Small intestine (tissue), 7 donors: ENCODE measurements at regions not wholly inside any gene's neighbourhood (a gene's known extent, or its start where the extent isn't known, plus 50 kb on each side); places are given as distances from the start of the nearest gene placed in this dataset.

Experiments used
- DNase-seq, 2 donors: peaks; one replicate each; pipeline versions ENCODE4 v3.0.0 to v3.0.0-alpha.2; 2013
- FAIRE-seq: peaks from 2 replicates; lab custom pipeline; 2012; peaks lifted over from hg19 to GRCh38; lab: Jason Lieb, UNC
- H3K27ac ChIP-seq, 3 donors: one replicate each; pipeline ENCODE4 v1.5.1; 2013; ENCODE audit warnings: low read length in 2 of 3, mild to moderate bottlenecking in 2 of 3, control low read depth in 1 of 3, inconsistent platforms in 1 of 3, low read depth in 1 of 3, moderate library complexity in 1 of 3
- H3K27me3 ChIP-seq, 3 donors: one replicate each; pipeline ENCODE4 v1.6.1; 2013; ENCODE audit warnings: low read length in 3 of 3, inconsistent platforms in 1 of 3; ENCODE audit not compliant: control insufficient read depth in 3 of 3, insufficient read depth in 3 of 3
- H3K36me3 ChIP-seq, 3 donors: one replicate each; pipeline ENCODE4 v1.6.1; 2013; ENCODE audit warnings: low read length in 3 of 3, inconsistent platforms in 1 of 3, low read depth in 1 of 3, mild to moderate bottlenecking in 1 of 3, moderate library complexity in 1 of 3; ENCODE audit not compliant: control insufficient read depth in 3 of 3, insufficient read depth in 2 of 3
- H3K4me1 ChIP-seq, 3 donors: one replicate each; pipeline ENCODE4 v1.6.1; 2013; ENCODE audit warnings: low read length in 2 of 3, inconsistent platforms in 1 of 3, low read depth in 1 of 3, mild to moderate bottlenecking in 1 of 3, moderate library complexity in 1 of 3; ENCODE audit not compliant: control insufficient read depth in 3 of 3, insufficient read depth in 2 of 3
- H3K4me3 ChIP-seq, 3 donors: one replicate each; pipeline ENCODE4 v1.5.1; 2013; ENCODE audit warnings: low read length in 3 of 3, control low read depth in 1 of 3, inconsistent platforms in 1 of 3, low read depth in 1 of 3, mild to moderate bottlenecking in 1 of 3, moderate library complexity in 1 of 3
- H3K9me3 ChIP-seq, 2 donors: one replicate each; pipeline ENCODE4 v1.6.1; 2013; ENCODE audit warnings: low read depth in 1 of 2, low read length in 1 of 2; ENCODE audit not compliant: control insufficient read depth in 2 of 2, insufficient read depth in 1 of 2
- WGBS, 3 donors: extraction: QIAGEN DNeasy Blood & Tissue Kit; methylation state at CpG; one replicate each; pipeline ENCODE4 v1.1.7; 2013; 5-methylcytosine and 5-hydroxymethylcytosine counted together
- donor health status: healthy with polysubstance abuse.
- donor health status: control.
- donor health status: control.
- donor health status: Bipolar disorder and iron deficiency.
- donor health status: healthy.

DNA sequence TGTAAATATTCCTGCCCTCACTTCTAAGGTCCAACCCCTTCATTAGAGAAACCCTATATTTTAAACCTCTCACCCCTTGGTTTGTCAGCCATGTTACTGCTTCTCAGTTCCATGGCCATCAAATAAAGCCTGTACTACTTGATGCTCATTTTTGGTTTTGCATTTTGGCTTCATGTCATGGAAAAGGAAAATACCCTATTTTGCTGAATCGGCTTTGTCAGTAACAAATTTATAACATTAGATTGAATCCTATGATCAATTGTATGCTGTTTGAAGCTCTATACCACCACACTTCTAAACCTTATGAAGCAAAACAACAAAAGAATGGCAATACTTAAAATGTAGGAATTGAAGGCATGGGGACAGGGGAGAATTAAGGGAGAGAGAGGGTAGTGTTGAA lies 333.1 kb downstream of the ETV1 start:
- Histone ChIP-seq H3K9me3 (no peaks in the 10 kb centered on the region), H3K27ac (no peak overlapping the region), H3K36me3 (no peaks in the 10 kb centered on the region), H3K4me3 (no peak overlapping the region), H3K4me1 (no peaks in the 10 kb centered on the region), H3K27me3 (no peaks in the 10 kb centered on the region)
- no peak for DNase-seq
- 64 to 96% (median 90%) methylated on average over 1 of the region's 1 CpG for WGBS, 3 donors
- no peak for FAIRE-seq

DNA sequence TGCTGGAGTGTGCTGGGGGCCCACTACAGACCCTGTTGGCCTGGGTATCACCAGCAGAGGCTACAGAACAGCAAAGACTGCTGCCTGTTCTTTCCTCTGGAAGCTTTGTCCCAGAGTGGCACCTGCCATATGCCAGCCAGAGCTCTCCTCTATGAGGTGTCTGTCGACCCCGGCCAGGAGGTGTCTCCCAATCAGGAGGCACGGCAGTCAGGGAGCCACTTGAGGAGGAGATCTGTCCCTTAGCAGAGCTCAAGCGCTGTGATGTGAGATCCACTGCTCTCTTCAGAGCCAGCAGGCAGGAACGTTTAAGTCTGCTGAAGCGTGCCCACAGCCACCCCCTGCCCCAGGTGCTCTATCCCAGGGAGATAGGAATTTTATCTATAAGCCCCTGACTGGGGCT lies 316.2 kb downstream of the ETV1 start:
- WGBS, 3 donors, result 73 to 83% (median 77%) methylated on average over 6 of the region's 6 CpGs
- Histone ChIP-seq H3K27me3 (no peaks in the 10 kb centered on the region), H3K27ac (no peak overlapping the region), H3K9me3 (peaks cover 0 to 11% of the 10 kb centered on the region in 2 donors), H3K4me1 (no peaks in the 10 kb centered on the region), H3K36me3 (no peaks in the 10 kb centered on the region), H3K4me3 (no peak overlapping the region)
- FAIRE-seq, result no peak
- no peak for DNase-seq

DNA sequence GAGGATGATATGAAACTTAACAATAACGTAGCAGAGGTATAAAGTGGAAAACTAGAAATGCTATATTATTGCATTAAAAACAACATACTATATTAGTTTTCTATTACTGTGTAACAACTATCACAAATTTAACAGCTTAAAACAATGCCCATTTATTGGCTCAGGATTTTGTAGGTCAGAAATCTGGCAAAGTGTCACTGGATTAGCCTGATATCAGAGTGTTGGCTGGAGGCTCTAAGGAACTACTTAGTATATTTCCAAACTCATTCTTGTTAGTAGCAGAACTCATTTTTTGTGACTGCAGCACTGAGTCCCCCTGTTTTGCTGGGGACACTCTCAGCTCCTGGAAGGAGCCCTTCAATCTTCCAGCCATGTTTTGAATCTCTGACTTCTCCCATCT lies 306.8 kb downstream of the ETV1 start:
- peaks cover 0 to 3% of the 10 kb centered on the region in 2 donors for H3K9me3 ChIP-seq
- FAIRE-seq (no peak), DNase-seq (no peak)
- H3K27me3 ChIP-seq, result no peaks in the 10 kb centered on the region
- 78 to 85% (median 84%) methylated on average over 1 of the region's 1 CpG for WGBS, 3 donors
- H3K27ac ChIP-seq, result no peak overlapping the region
- no peaks in the 10 kb centered on the region for H3K4me1 ChIP-seq
- H3K4me3 ChIP-seq, result no peak overlapping the region
- H3K36me3 ChIP-seq, result no peaks in the 10 kb centered on the region

GRCh38 chr7:13687500-13687899 lies 302.0 kb downstream of the ETV1 start:
- no peaks in the 10 kb centered on the region for H3K9me3 ChIP-seq
- H3K27ac ChIP-seq, result no peak overlapping the region
- 75 to 87% (median 87%) methylated on average over 1 of the region's 1 CpG for WGBS, 3 donors
- no peak overlapping the region for H3K4me3 ChIP-seq
- DNase-seq (no peak), FAIRE-seq (no peak)
- no peaks in the 10 kb centered on the region for H3K27me3 ChIP-seq
- no peaks in the 10 kb centered on the region for H3K4me1 ChIP-seq
- H3K36me3 ChIP-seq, result no peaks in the 10 kb centered on the region

- H3K27ac ChIP-seq, result no peak overlapping the region
- H3K4me3 ChIP-seq, result no peak overlapping the region
- DNase-seq, result no peak
- H3K27me3 ChIP-seq, result no peaks in the 10 kb centered on the region
- no peaks in the 10 kb centered on the region for H3K36me3 ChIP-seq
- no peaks in the 10 kb centered on the region for H3K9me3 ChIP-seq
- no peak for FAIRE-seq
- H3K4me1 ChIP-seq, result no peaks in the 10 kb centered on the region
- WGBS, 3 donors, result 74 to 84% (median 82%) methylated on average over 4 of the region's 4 CpGs
These were observed 296.9 kb downstream of the ETV1 start for GRCh38 chr7:13692548-13692947.

GRCh38 chr7:13702251-13702650 lies 287.2 kb downstream of the ETV1 start:
- no peaks in the 10 kb centered on the region for H3K36me3 ChIP-seq
- FAIRE-seq, result no peak
- no peak for DNase-seq
- no peaks in the 10 kb centered on the region for H3K9me3 ChIP-seq
- H3K27me3 ChIP-seq, result no peaks in the 10 kb centered on the region
- no peak overlapping the region for H3K27ac ChIP-seq
- WGBS, 3 donors, result 82 to 93% (median 90%) methylated on average over 2 of the region's 2 CpGs
- H3K4me1 ChIP-seq, result no peaks in the 10 kb centered on the region
- H3K4me3 ChIP-seq, result no peak overlapping the region

DNA sequence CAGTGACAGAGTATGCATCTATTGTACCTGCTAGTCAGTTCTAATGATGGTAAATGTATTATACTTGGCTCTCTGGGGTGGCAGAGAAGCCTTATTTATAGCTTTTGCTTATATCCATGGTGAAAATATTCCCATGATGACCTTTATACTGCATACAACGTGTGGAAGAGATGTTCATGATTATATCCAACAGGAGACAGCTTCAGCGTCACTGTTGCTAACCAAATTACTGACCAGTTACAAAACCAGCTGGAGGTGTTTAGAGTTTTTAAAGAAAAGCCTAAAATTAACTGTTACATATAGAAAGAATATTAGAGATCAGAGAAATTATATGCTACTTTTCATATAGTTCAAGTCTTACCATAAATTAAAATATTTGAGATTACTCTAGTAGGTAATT lies 280.8 kb downstream of the ETV1 start:
- no peaks in the 10 kb centered on the region for H3K36me3 ChIP-seq
- no peaks in the 10 kb centered on the region for H3K27me3 ChIP-seq
- H3K9me3 ChIP-seq, result no peaks in the 10 kb centered on the region
- 50 to 69% (median 65%) methylated on average over 2 of the region's 2 CpGs for WGBS, 3 donors
- H3K4me1 ChIP-seq, result no peaks in the 10 kb centered on the region
- H3K27ac ChIP-seq, result no peak overlapping the region
- FAIRE-seq (no peak), DNase-seq (no peak)
- H3K4me3 ChIP-seq, result no peak overlapping the region

- FAIRE-seq, result no peak
- no peak for DNase-seq
- Histone ChIP-seq H3K27me3 (no peaks in the 10 kb centered on the region), H3K4me3 (no peak overlapping the region), H3K9me3 (peaks cover 1 to 6% of the 10 kb centered on the region in 2 donors), H3K36me3 (no peaks in the 10 kb centered on the region), H3K4me1 (no peaks in the 10 kb centered on the region), H3K27ac (no peak overlapping the region)
These were observed 276.4 kb downstream of the ETV1 start for GRCh38 chr7:13713092-13713491.

DNA sequence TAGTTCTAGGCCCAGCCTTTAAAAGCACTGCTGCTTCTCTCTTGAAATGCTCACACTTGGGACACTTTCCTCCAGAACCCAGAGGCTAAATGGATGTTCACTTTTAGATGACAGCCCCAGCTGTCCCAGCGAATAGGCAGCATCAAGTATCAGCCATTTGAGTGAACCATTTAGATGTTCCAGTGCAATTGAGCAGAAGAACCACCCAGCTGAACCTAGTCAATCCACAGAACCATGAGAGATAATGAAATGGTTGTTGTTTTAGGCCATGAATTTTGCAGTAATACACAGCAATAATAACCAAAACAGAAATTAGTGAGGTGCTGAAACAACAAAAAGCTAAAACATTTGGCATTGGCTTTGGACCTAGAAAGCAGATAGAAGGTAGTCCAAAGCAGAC lies 273.9 kb downstream of the ETV1 start:
- no peaks in the 10 kb centered on the region for H3K4me1 ChIP-seq
- no peak overlapping the region for H3K27ac ChIP-seq
- H3K4me3 ChIP-seq, result no peak overlapping the region
- H3K27me3 ChIP-seq, result no peaks in the 10 kb centered on the region
- H3K36me3 ChIP-seq, result no peaks in the 10 kb centered on the region
- DNase-seq (no peak), FAIRE-seq (no peak)
- WGBS, 3 donors, result 69 to 80% (median 71%) methylated on average over 1 of the region's 1 CpG
- H3K9me3 ChIP-seq, result peaks cover 1 to 6% of the 10 kb centered on the region in 2 donors
